ENCODE measurements at regions not wholly inside any gene's neighbourhood (a gene's known extent, or its start where the extent isn't known, plus 50 kb on each side); places are given as distances from the start of the nearest gene placed in this dataset.

DNA sequence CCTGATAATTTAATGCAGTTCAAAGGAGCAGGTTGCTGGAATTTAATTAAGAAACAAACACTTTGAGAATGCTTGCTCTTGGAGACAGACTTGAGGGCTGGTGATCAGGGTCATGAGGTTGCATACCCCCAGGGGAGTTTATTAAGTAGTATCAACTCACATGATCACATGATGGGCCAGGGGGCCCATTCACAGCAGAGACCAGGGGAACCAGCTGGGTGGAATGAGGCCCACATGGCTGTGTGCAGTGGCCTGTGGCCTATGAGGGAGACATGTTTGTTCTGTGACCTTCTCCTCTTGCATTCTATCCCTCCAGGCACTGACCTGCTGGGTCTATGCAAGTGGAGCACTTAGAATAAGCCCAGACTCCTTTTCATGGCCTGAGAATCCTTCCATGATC, 266.6 kb upstream of the PWP1 start:
- H3K4me3 ChIP-seq, result no peak overlapping the region
- peak overlapping the region in 1 of 2 donors; percentile 64 for H3K27ac ChIP-seq
- ATAC-seq (replicated peaks in 6 of 8), result peak in 3 of 8 experiments; percentile 26 to 52 (median 45)
- H3K4me1 ChIP-seq (replicated peaks in 1 of 2), result peaks cover 2 to 4% of the 10 kb centered on the region in 2 donors
- in situ Hi-C loops (cut with MboI; ENCODE audit: low pct_unique_long_range_greater_than_20kb in 2 of 9, low sequenced_read_pairs in 9 of 9, unreplicated experiment in 9 of 9), result loop anchor here in 1 of 9 experiments (25.0 kb wide), 1 partner anchor 193 kb away; no protein-coding TSS in a partner anchor

DNA sequence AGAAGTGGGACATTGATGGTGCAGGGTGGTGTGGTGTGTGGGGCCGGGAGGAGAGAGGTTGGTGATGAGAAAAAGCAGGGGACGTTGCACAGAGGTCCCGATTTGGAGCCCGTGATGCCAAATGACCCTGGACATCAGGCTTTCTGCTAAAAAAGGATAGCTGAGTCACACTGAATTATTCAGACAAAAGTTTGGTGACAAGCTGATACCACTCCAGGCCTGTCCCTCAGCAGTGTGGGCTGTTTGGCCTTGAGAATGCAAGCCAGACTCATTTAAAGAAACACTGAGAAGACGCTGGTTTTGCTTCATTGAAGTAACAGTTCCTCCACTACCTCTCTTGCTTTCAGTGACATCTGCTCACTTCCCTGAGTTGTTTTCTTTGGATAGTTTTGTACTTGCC, 262.1 kb upstream of the PWP1 start:
- no peak for ATAC-seq (replicated peaks in 6 of 8)
- no peak overlapping the region for H3K27ac ChIP-seq
- peaks cover 2 to 4% of the 10 kb centered on the region in 2 donors for H3K4me1 ChIP-seq (replicated peaks in 1 of 2)
- in situ Hi-C loops (cut with MboI; ENCODE audit: low pct_unique_long_range_greater_than_20kb in 2 of 9, low sequenced_read_pairs in 9 of 9, unreplicated experiment in 9 of 9), result loop anchor here in 1 of 9 experiments (25.0 kb wide), 1 partner anchor 189 kb away; no protein-coding TSS in a partner anchor
- WGBS, 10 experiments, result 27 to 82% (median 71%) methylated on average over 1 to 5 of the region's 5 CpGs; no CpG with 5 or more reads in 5 of the 10 experiments
- H3K4me3 ChIP-seq, result no peak overlapping the region

DNA sequence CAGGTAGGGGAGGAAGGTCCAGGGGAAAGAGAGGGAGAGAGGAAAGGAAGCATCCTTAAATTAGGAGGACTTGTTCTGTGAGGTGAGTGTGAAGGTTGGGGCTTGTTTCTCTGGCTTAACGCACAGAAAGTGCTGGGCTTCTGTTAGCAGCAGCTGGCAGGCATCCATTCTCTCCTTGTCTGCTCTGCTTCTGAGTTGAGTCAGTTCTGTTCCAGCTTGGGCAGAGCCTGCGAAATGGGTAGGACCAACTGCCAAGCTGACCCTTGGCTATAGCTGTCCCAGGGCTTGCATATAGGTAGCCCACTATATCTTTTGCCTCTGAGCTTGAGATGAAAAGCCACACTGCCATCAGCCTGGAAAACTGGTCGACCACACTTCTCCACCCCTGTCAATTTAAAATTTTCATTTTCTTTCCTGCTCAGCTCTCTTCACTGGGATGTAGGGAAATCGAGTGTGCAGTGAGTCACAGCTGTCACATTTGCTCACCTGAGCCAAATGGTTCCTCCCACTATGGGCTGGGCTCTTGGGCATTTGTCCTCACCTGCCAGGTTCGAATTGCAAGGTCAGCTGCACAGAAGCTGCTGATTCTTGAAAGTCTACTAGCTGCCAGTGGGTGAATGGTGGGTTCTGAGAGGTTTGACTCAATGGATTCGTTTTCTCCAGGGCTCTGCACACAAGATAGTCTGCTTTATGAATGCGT, 256.4 kb upstream of the PWP1 start:
- no peak overlapping the region for H3K27ac ChIP-seq
- in situ Hi-C loops (cut with MboI; ENCODE audit: low pct_unique_long_range_greater_than_20kb in 2 of 9, low sequenced_read_pairs in 9 of 9, unreplicated experiment in 9 of 9), result no loop called here
- ATAC-seq (replicated peaks in 6 of 8), result no peak
- H3K4me1 ChIP-seq (replicated peaks in 1 of 2), result no peaks in the 10 kb centered on the region
- H3K4me3 ChIP-seq, result no peak overlapping the region
- WGBS, 10 experiments, result 33 to 71% (median 59%) methylated on average over 1 to 6 of the region's 7 CpGs; no CpG with 5 or more reads in 1 of the 10 experiments

- 100% methylated on average over 1 of the region's 1 CpG; no CpG with 5 or more reads in 9 of the 10 experiments for WGBS, 10 experiments
- no peak for ATAC-seq (replicated peaks in 6 of 8)
- no peak overlapping the region for H3K27ac ChIP-seq
- H3K4me3 ChIP-seq, result no peak overlapping the region
- in situ Hi-C loops (cut with MboI; ENCODE audit: low pct_unique_long_range_greater_than_20kb in 2 of 9, low sequenced_read_pairs in 9 of 9, unreplicated experiment in 9 of 9), result no loop called here
- no peaks in the 10 kb centered on the region for H3K4me1 ChIP-seq (replicated peaks in 1 of 2)
Observed at GRCh38 chr12:107431942-107432341, 253.7 kb upstream of the PWP1 start.

GRCh38 chr12:107435072-107435471, 250.5 kb upstream of the PWP1 start:
- H3K27ac ChIP-seq, result no peak overlapping the region
- WGBS, 10 experiments, result 70 to 90% (median 83%) methylated on average over 1 to 3 of the region's 3 CpGs; no CpG with 5 or more reads in 5 of the 10 experiments
- in situ Hi-C loops (cut with MboI; ENCODE audit: low pct_unique_long_range_greater_than_20kb in 2 of 9, low sequenced_read_pairs in 9 of 9, unreplicated experiment in 9 of 9), result no loop called here
- peak in 1 of 8 experiments; percentile 58 for ATAC-seq (replicated peaks in 6 of 8)
- no peaks in the 10 kb centered on the region for H3K4me1 ChIP-seq (replicated peaks in 1 of 2)
- H3K4me3 ChIP-seq, result no peak overlapping the region

DNA sequence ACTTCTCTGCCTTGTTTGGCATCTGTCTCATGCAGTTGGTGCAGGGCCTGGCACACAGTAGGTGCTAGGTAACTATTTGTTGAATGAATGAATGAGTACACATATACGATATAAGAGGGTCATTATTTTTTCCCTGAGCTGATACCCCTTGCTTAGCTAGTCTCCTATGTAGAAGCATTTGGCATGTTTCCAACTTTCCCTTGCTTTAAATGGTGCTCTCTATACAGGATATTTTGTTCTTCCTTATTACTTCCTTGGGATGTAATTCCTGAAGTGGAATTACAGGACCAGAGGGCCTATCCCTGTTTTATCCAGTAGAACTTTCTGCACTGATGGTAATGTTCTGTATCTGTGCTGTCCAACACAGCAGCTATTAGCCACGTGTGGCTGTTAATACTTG, 250.1 kb upstream of the PWP1 start:
- no peak overlapping the region for H3K4me3 ChIP-seq
- H3K27ac ChIP-seq, result no peak overlapping the region
- ATAC-seq (replicated peaks in 6 of 8), result no peak
- 29 to 100% (median 75%) methylated on average over 1 to 2 of the region's 2 CpGs; no CpG with 5 or more reads in 1 of the 10 experiments for WGBS, 10 experiments
- in situ Hi-C loops (cut with MboI; ENCODE audit: low pct_unique_long_range_greater_than_20kb in 2 of 9, low sequenced_read_pairs in 9 of 9, unreplicated experiment in 9 of 9), result no loop called here
- H3K4me1 ChIP-seq (replicated peaks in 1 of 2), result no peaks in the 10 kb centered on the region

DNA sequence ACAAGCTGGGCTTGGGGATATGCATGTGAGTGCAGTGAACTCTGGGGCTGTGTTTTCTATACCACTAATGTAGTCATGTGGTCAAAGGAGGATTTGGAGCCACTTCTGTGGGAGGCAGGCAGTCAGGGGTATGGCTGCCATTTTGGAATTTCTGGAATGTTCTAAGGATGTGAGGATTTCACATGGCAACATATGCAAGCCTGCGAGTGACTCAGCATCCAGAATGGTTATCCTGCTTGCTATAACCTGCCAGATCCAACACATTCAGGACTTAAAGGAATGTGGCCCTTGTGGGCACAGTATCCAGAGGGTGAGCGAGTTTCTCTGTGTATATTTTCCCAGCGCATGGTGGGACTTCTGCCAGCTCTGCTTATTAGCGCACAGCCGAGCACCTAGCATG, 249.2 kb upstream of the PWP1 start:
- no peaks in the 10 kb centered on the region for H3K4me1 ChIP-seq (replicated peaks in 1 of 2)
- no peak for ATAC-seq (replicated peaks in 6 of 8)
- no peak overlapping the region for H3K27ac ChIP-seq
- WGBS, 10 experiments, result 69 to 97% (median 78%) methylated on average over 1 to 5 of the region's 5 CpGs; no CpG with 5 or more reads in 4 of the 10 experiments
- in situ Hi-C loops (cut with MboI; ENCODE audit: low pct_unique_long_range_greater_than_20kb in 2 of 9, low sequenced_read_pairs in 9 of 9, unreplicated experiment in 9 of 9), result no loop called here
- H3K4me3 ChIP-seq, result no peak overlapping the region

DNA sequence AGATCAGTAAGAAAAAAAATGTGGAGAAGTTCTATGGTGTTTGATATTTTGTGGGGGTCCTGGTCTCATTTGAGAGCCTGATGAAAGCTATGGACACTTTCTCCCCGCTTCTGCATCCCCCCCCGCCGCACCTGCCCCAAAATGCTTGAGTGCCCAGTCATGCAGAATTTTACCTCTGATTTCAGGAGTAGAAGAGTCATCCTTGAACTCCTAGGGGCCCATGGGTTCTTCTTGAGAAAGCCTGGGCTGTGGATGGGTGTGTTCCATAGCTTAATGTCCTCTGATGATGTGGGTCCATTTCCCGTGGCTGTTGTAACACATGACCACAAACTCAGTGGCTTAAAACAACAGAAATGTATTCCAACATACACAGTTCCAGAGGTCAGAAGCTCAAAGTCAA, 248.8 kb upstream of the PWP1 start:
- no peak for ATAC-seq (replicated peaks in 6 of 8)
- WGBS, 10 experiments, result 0 to 94% (median 80%) methylated on average over 1 to 4 of the region's 4 CpGs; no CpG with 5 or more reads in 5 of the 10 experiments
- in situ Hi-C loops (cut with MboI; ENCODE audit: low pct_unique_long_range_greater_than_20kb in 2 of 9, low sequenced_read_pairs in 9 of 9, unreplicated experiment in 9 of 9), result no loop called here

DNA sequence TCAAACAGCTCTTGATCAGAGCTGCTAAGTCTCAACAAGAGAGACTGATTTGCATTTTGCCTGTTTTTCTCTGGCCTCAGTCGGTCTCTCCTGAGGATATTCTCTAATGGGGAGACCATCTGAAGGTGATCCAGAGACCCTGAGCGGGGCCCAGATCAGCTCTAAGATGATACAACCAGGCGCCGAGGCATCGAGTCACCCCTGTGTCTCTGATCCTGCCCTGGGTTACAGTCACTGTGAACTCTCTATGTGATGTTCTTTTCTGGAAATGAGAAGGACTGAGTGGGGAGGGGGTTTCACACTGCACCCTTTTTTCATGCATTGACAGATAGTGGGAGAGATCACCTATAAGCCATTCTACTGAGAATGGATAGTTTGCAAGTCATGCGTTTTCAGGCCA, 247.6 kb upstream of the PWP1 start:
- no peaks in the 10 kb centered on the region for H3K4me1 ChIP-seq (replicated peaks in 1 of 2)
- H3K27ac ChIP-seq, result no peak overlapping the region
- 71 to 100% (median 85%) methylated on average over 1 to 5 of the region's 6 CpGs; no CpG with 5 or more reads in 3 of the 10 experiments for WGBS, 10 experiments
- in situ Hi-C loops (cut with MboI; ENCODE audit: low pct_unique_long_range_greater_than_20kb in 2 of 9, low sequenced_read_pairs in 9 of 9, unreplicated experiment in 9 of 9), result no loop called here
- no peak overlapping the region for H3K4me3 ChIP-seq
- ATAC-seq (replicated peaks in 6 of 8), result no peak

More for the DNA sequence above, 248.8 kb upstream of the PWP1 start:
- H3K4me3 ChIP-seq, result no peak overlapping the region
- no peak overlapping the region for H3K27ac ChIP-seq
- H3K4me1 ChIP-seq (replicated peaks in 1 of 2), result no peaks in the 10 kb centered on the region

- in situ Hi-C loops (cut with MboI; ENCODE audit: low pct_unique_long_range_greater_than_20kb in 2 of 9, low sequenced_read_pairs in 9 of 9, unreplicated experiment in 9 of 9), result no loop called here
- ATAC-seq (replicated peaks in 6 of 8), result no peak
- Histone ChIP-seq H3K27ac (no peak overlapping the region), H3K4me1 (replicated peaks in 1 of 2) (no peaks in the 10 kb centered on the region), H3K4me3 (no peak overlapping the region)
- WGBS, 10 experiments, result 17 to 85% (median 80%) methylated on average over 1 to 4 of the region's 8 CpGs; no CpG with 5 or more reads in 1 of the 10 experiments
Observed at GRCh38 chr12:107439026-107439738, 246.4 kb upstream of the PWP1 start.

DNA sequence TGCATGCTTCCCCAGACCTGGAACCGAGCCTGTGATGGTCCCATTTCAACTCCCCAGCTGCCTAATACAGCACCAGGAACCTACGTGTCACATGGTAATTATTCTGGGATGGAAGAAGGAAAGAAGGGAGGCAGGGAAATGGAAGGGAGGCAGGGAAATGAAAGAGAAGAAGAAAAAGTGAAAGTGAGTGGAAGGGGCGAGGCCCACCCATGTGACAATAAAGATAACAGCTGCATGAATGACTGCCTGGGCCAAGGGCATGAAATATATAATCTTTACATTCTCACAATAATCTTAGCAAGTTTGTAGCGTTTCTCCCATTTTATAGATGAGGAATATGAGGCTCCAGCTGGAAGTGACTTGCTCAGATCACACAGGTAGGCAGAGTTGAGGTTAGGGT, 245.0 kb upstream of the PWP1 start:
- Histone ChIP-seq H3K27ac (no peak overlapping the region), H3K4me3 (no peak overlapping the region), H3K4me1 (replicated peaks in 1 of 2) (no peaks in the 10 kb centered on the region)
- in situ Hi-C loops (cut with MboI; ENCODE audit: low pct_unique_long_range_greater_than_20kb in 2 of 9, low sequenced_read_pairs in 9 of 9, unreplicated experiment in 9 of 9), result no loop called here
- 10 to 83% (median 73%) methylated on average over 2 to 4 of the region's 4 CpGs for WGBS, 10 experiments
- ATAC-seq (replicated peaks in 6 of 8), result no peak

DNA sequence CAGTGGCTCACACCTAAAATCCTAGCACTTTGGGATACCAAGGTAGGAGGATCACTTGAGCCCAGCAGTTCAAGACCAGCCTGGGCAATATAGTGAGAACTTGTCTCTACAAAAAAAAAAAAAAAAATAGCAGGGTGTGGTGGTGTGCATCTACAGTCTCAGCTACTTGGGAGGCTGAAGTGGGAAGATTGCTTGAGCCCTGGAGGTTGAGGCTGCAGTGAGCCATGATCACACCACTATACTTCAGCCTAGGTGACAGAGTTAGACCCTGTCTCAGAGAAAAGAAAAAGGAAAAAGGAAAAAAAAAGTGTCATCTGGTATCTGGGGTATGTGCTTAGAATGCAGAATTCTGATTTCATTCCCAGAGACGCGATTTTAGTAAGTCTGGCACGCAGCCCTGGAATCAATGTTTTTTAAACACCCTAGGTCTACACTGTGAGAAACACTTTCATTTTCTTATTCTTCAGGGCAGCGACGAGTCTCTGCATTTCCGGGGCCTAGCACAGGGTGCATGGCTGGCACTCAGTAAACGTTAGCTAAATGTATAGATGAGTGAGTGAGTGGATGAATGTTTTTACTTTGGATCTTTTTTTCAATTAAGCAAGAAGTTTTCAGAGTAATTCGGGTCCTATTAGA, 243.8 kb upstream of the PWP1 start:
- peak in 4 of 8 experiments; percentile 39 to 90 (median 66) for ATAC-seq (replicated peaks in 6 of 8)
- H3K4me1 ChIP-seq (replicated peaks in 1 of 2), result no peaks in the 10 kb centered on the region
- 0 to 87% (median 42%) methylated on average over 2 to 8 of the region's 8 CpGs; no CpG with 5 or more reads in 2 of the 10 experiments for WGBS, 10 experiments
- no peak overlapping the region for H3K4me3 ChIP-seq
- in situ Hi-C loops (cut with MboI; ENCODE audit: low pct_unique_long_range_greater_than_20kb in 2 of 9, low sequenced_read_pairs in 9 of 9, unreplicated experiment in 9 of 9), result no loop called here
- no peak overlapping the region for H3K27ac ChIP-seq

- ATAC-seq (replicated peaks in 6 of 8), result no peak
- H3K4me1 ChIP-seq (replicated peaks in 1 of 2), result no peaks in the 10 kb centered on the region
- H3K27ac ChIP-seq, result no peak overlapping the region
- H3K4me3 ChIP-seq, result no peak overlapping the region
- WGBS, 10 experiments, result 3 to 95% (median 79%) methylated on average over 2 to 6 of the region's 7 CpGs
- in situ Hi-C loops (cut with MboI; ENCODE audit: low pct_unique_long_range_greater_than_20kb in 2 of 9, low sequenced_read_pairs in 9 of 9, unreplicated experiment in 9 of 9), result no loop called here
Observed at GRCh38 chr12:107442326-107442987, 243.1 kb upstream of the PWP1 start.
